Skeletal muscle satellite cell (primary cell): ENCODE measurements at regions not wholly inside any gene's neighbourhood (a gene's known extent, or its start where the extent isn't known, plus 50 kb on each side); places are given as distances from the start of the nearest gene placed in this dataset.
"Not testable (repeated sequence)": the region's sequence is repeated elsewhere in the genome, so short reads cannot be mapped to it uniquely, and the experiment has no call there.

Source experiments
- H3K27me3 ChIP-seq: 2 replicates; pipeline ENCODE4 v1.7.0; 2013; ENCODE audit warnings: low read length; ENCODE audit not compliant: control insufficient read depth, insufficient read depth
- H3K36me3 ChIP-seq: 2 replicates; pipeline ENCODE4 v1.7.0; 2013; ENCODE audit warnings: mild to moderate bottlenecking, control low read depth, low read length; ENCODE audit not compliant: insufficient read depth
- H3K4me1 ChIP-seq: 2 replicates; pipeline ENCODE4 v1.7.0; 2013; ENCODE audit warnings: low read length; ENCODE audit not compliant: control insufficient read depth, insufficient read depth
- H3K4me2 ChIP-seq: 2 replicates; pipeline ENCODE4 v1.7.0; 2013; ENCODE audit warnings: mild to moderate bottlenecking, low read length
- H3K4me3 ChIP-seq: 2 replicates; pipeline ENCODE4 v1.7.0; 2013; ENCODE audit warnings: low read length
- H3K9ac ChIP-seq: 2 replicates; pipeline ENCODE4 v1.7.0; 2013; ENCODE audit warnings: mild to moderate bottlenecking, low read depth, low read length, moderate library complexity
- H3K9me3 ChIP-seq: replicated peaks from 2 replicates; pipeline ENCODE4 v1.7.0; 2013; ENCODE audit warnings: mild to moderate bottlenecking, control low read depth, low read length

DNA sequence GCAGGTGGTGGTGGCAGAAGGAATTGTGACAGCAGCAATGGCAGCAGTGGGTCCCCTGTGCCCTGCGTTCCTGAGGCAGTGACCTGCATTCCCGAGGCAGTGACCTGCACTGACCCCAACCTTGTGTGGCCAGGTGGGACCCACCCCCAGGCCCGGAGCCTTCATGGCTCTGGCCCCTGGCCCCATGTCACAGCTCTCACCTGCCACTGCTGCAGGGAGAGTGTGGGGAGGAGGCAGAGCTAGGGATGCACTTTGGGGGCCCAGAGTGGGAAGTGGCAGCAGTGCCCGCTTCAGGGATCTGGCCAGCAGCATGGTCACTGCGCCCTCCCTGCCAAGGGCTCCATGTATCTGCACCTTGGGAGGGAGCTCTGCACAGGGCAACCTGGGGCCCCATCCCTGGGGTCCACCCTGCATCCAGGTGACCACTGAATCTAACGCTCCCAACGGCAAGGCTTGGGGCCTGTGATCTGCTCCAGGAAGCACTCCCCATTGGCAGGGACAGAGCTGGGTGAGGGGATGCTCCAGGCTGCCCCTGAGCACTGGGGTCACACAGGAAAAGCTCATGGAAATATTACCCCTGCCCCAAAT lies 618.6 kb downstream of the RWDD3 start:
- H3K36me3 ChIP-seq, result no peaks in the 10 kb centered on the region
- H3K4me3 ChIP-seq, result no peak overlapping the region
- no peaks in the 10 kb centered on the region for H3K4me1 ChIP-seq
- no peak overlapping the region for H3K4me2 ChIP-seq
- peaks cover 4% of the 10 kb centered on the region for H3K9me3 ChIP-seq
- H3K9ac ChIP-seq, result no peak overlapping the region
- no peaks in the 10 kb centered on the region for H3K27me3 ChIP-seq

- Histone ChIP-seq H3K4me1 (no peaks in the 10 kb centered on the region), H3K36me3 (no peaks in the 10 kb centered on the region), H3K9me3 (peaks cover 4% of the 10 kb centered on the region), H3K4me2 (no peak overlapping the region), H3K4me3 (no peak overlapping the region), H3K9ac (no peak overlapping the region), H3K27me3 (no peaks in the 10 kb centered on the region)
These were observed 620.4 kb downstream of the RWDD3 start for GRCh38 chr1:95854457-95854856.

- H3K4me2 ChIP-seq, result no peak overlapping the region
- no peaks in the 10 kb centered on the region for H3K27me3 ChIP-seq
- H3K9ac ChIP-seq, result no peak overlapping the region
- no peaks in the 10 kb centered on the region for H3K4me1 ChIP-seq
- no peak overlapping the region for H3K4me3 ChIP-seq
- no peaks in the 10 kb centered on the region for H3K36me3 ChIP-seq
- H3K9me3 ChIP-seq, result no peaks in the 10 kb centered on the region
These were observed 629.1 kb downstream of the RWDD3 start for GRCh38 chr1:95863086-95863485.

DNA sequence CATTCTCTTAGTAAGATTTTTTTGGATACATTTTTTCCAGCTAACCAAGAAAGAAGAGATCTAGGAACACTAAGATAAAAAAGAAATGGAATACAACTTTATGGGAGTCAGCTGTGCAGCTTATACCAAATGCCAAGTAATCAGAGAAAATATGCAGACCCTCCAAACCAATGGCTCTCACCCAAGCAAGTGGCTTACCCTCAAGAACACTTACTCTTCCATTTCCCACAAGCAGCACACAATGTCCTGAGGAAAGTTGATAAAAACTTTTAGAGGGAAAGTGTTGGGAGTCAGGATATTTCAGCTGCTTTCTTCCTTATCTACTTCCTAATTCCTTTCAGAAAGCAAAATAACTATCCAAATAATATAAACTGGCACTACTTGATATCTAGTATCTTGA lies 631.8 kb downstream of the RWDD3 start:
- Histone ChIP-seq H3K9me3 (no peaks in the 10 kb centered on the region), H3K4me3 (no peak overlapping the region), H3K4me2 (no peak overlapping the region), H3K4me1 (no peaks in the 10 kb centered on the region), H3K9ac (no peak overlapping the region), H3K36me3 (no peaks in the 10 kb centered on the region), H3K27me3 (no peaks in the 10 kb centered on the region)

GRCh38 chr1:95876276-95876675 lies 642.3 kb downstream of the RWDD3 start:
- Histone ChIP-seq H3K27me3 (no peaks in the 10 kb centered on the region), H3K4me3 (no peak overlapping the region), H3K9ac (no peak overlapping the region), H3K36me3 (no peaks in the 10 kb centered on the region), H3K4me2 (no peak overlapping the region), H3K4me1 (no peaks in the 10 kb centered on the region), H3K9me3 (no peaks in the 10 kb centered on the region)

- no peaks in the 10 kb centered on the region for H3K4me1 ChIP-seq
- no peaks in the 10 kb centered on the region for H3K36me3 ChIP-seq
These were observed 645.6 kb downstream of the RWDD3 start for GRCh38 chr1:95879498-95880050.

DNA sequence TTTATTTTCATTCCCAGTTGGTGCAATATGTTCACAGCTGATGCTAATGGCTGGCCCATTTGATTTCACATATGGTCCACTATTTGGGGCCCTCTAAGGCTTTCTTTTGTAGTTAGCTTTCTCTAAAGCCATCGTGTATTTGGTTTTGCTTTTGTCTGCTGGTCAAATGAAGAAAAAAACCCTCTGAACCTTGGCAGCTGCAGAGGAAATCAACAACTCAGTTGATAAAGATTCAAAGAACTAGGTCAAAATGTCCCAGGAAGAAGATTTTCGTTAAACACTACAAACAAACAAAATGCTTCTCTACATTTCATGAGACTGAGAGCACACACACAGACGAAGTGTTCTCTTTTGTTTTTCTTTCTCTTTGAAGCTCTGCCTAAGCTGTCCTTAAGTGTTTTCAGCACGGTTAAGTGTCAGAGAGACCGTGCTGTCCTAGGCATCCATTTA lies 655.0 kb downstream of the RWDD3 start:
- no peak overlapping the region for H3K9ac ChIP-seq
- no peaks in the 10 kb centered on the region for H3K27me3 ChIP-seq
- H3K4me1 ChIP-seq, result no peaks in the 10 kb centered on the region
- no peak overlapping the region for H3K4me2 ChIP-seq
- H3K9me3 ChIP-seq, result no peaks in the 10 kb centered on the region
- no peak overlapping the region for H3K4me3 ChIP-seq
- no peaks in the 10 kb centered on the region for H3K36me3 ChIP-seq

More at GRCh38 chr1:95879498-95880050, 645.6 kb downstream of the RWDD3 start:
- Histone ChIP-seq H3K4me3 (no peak overlapping the region), H3K4me2 (no peak overlapping the region), H3K27me3 (no peaks in the 10 kb centered on the region), H3K9ac (no peak overlapping the region), H3K9me3 (no peaks in the 10 kb centered on the region)

- no peak overlapping the region for H3K4me3 ChIP-seq
- H3K9ac ChIP-seq, result no peak overlapping the region
- H3K36me3 ChIP-seq, result no peaks in the 10 kb centered on the region
- H3K9me3 ChIP-seq, result no peaks in the 10 kb centered on the region
- H3K4me1 ChIP-seq, result no peaks in the 10 kb centered on the region
- no peaks in the 10 kb centered on the region for H3K27me3 ChIP-seq
- H3K4me2 ChIP-seq, result no peak overlapping the region
These were observed 655.4 kb downstream of the RWDD3 start for GRCh38 chr1:95889400-95889799.

DNA sequence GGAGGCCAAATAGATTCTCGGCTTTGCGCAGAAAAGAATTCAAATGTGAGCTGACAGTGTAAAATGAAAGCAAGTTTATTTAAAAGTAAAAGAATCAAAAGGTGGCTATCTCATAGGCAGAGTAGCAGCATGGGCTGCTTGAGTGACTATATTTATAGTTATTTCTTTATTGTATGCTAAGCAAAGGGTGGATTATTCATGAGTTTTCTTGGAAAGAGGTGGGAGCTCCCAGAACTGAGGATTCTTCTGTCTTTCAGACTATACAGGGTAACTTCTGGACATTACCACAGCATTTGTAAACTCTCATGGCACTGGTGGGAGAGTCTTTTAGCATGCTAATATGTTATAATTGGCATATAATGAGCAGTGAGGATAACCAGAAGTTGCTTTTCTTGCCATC lies 659.9 kb downstream of the RWDD3 start:
- Histone ChIP-seq H3K36me3 (no peaks in the 10 kb centered on the region), H3K27me3 (no peaks in the 10 kb centered on the region), H3K4me2 (no peak overlapping the region), H3K9me3 (no peaks in the 10 kb centered on the region), H3K4me3 (no peak overlapping the region), H3K4me1 (no peaks in the 10 kb centered on the region), H3K9ac (no peak overlapping the region)

DNA sequence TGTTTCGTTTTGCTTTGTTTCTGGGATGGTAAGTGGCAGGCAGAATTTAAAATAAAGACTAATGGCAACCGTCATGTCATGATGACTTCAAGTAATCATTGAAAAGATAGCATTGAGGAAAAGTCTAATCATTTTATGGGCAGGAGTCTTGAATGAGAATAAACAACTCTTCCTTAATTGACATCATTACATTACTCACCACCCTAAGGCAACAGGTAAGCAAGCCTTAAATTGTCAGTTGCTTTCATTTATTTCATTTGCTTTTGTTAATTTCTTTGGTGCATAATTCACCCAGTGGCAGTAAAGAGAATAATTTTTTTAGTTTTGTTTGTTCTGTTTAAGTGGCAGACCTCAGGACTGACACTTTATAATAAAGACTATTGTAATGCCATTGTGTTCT lies 669.0 kb downstream of the RWDD3 start:
- no peaks in the 10 kb centered on the region for H3K4me1 ChIP-seq

GRCh38 chr1:95905818-95906395 lies 671.9 kb downstream of the RWDD3 start:
- Histone ChIP-seq H3K36me3 (no peaks in the 10 kb centered on the region), H3K27me3 (no peaks in the 10 kb centered on the region), H3K4me3 (no peak overlapping the region), H3K9me3 (no peaks in the 10 kb centered on the region), H3K4me1 (no peaks in the 10 kb centered on the region), H3K4me2 (no peak overlapping the region), H3K9ac (no peak overlapping the region)

More for the DNA sequence above, 669.0 kb downstream of the RWDD3 start:
- H3K9ac ChIP-seq, result no peak overlapping the region
- H3K4me2 ChIP-seq, result no peak overlapping the region
- H3K9me3 ChIP-seq, result no peaks in the 10 kb centered on the region
- no peak overlapping the region for H3K4me3 ChIP-seq
- no peaks in the 10 kb centered on the region for H3K27me3 ChIP-seq
- H3K36me3 ChIP-seq, result no peaks in the 10 kb centered on the region

- not testable (repeated sequence) for H3K27me3 ChIP-seq, H3K4me3 ChIP-seq, H3K4me2 ChIP-seq, H3K9me3 ChIP-seq, H3K36me3 ChIP-seq, H3K4me1 ChIP-seq, H3K9ac ChIP-seq
These were observed 677.7 kb downstream of the RWDD3 start for GRCh38 chr1:95911739-95912138.
